ENCODE measurements at regions not wholly inside any gene's neighbourhood (a gene's known extent, or its start where the extent isn't known, plus 50 kb on each side); places are given as distances from the start of the nearest gene placed in this dataset.

DNA sequence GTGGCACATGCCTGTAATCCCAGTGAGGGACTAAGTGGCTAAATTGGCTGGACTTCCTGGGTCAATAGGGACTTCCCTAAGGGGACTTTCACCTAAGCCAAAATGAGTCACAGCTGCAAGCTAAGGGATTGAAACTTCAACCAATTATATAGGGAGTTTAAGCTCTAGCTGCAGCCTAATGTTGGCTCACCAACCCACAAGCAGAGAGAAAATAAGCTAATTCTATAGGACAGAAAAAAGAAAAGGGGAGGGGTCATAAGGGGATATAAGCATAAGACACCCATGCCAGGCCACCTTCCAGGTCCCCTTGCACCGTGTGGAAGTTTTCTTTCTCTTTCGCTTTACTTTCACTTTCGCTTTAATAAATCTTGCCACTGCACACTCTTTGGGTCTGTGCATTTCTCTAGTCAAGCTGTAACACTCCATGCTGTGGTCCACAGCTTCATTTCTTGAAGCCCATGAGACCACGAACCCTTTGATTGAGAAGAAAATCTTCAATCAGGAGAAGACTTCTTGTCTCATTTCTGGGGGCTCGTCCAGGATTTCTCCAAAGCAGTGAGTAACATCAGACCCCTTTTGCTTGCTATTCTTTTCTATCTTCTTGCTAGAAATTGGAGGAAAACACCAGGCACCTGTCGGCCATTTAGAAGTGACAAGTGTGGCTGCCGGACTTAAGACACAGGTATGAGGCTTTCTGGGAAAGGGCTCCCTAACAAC, 192.3 kb downstream of the IGSF11 start:
- no peak for TF ChIP-seq EZH2 (IDR thresholded peaks at IDR 0.05; ENCODE audit: borderline replicate concordance, low read depth, low read length, severe bottlenecking)
- TF ChIP-seq, protein P1, sequence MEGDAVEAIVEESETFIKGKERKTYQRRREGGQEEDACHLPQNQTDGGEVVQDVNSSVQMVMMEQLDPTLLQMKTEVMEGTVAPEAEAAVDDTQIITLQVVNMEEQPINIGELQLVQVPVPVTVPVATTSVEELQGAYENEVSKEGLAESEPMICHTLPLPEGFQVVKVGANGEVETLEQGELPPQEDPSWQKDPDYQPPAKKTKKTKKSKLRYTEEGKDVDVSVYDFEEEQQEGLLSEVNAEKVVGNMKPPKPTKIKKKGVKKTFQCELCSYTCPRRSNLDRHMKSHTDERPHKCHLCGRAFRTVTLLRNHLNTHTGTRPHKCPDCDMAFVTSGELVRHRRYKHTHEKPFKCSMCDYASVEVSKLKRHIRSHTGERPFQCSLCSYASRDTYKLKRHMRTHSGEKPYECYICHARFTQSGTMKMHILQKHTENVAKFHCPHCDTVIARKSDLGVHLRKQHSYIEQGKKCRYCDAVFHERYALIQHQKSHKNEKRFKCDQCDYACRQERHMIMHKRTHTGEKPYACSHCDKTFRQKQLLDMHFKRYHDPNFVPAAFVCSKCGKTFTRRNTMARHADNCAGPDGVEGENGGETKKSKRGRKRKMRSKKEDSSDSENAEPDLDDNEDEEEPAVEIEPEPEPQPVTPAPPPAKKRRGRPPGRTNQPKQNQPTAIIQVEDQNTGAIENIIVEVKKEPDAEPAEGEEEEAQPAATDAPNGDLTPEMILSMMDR (IDR thresholded peaks at IDR 0.05; ENCODE audit: borderline replicate concordance, extremely low read depth, low read length, poor library complexity, severe bottlenecking): no peak
